NT2/D1 (cell line): ENCODE measurements at regions not wholly inside any gene's neighbourhood (a gene's known extent, or its start where the extent isn't known, plus 50 kb on each side); places are given as distances from the start of the nearest gene placed in this dataset.

Experiments
- SUZ12 ChIP-seq: IDR thresholded peaks from 2 replicates; pipeline ENCODE4 v1.6.1; 2011; ENCODE audit not compliant: insufficient read length, insufficient read depth; ENCODE audit errors: extremely low read depth
- ZNF274 ChIP-seq: IDR thresholded peaks from 2 replicates; pipeline ENCODE4 v1.6.1; 2011; ENCODE audit warnings: mild to moderate bottlenecking, low read depth, low read length

- TF ChIP-seq ZNF274 (no peak), SUZ12 (no peak)
Measured at GRCh38 chr10:128995676-128996075, 471.4 kb upstream of the MGMT start.
